HepG2 (cell line): ENCODE measurements at regions not wholly inside any gene's neighbourhood (a gene's known extent, or its start where the extent isn't known, plus 50 kb on each side); places are given as distances from the start of the nearest gene placed in this dataset.

Experiments
- RFX3 ChIP-seq: IDR thresholded peaks from 2 replicates; pipeline ENCODE4 v1.6.1; 2016; ENCODE audit warnings: missing biosample characterization, missing genetic modification reagents
- RNF219 ChIP-seq: sonication (generic); formaldehyde crosslinking; IDR thresholded peaks from 2 replicates; pipeline ENCODE4 v1.5.0; 2020; ENCODE audit warnings: mild to moderate bottlenecking, missing genetic modification reagents
- ZNF33B ChIP-seq: sonication (generic); formaldehyde crosslinking; IDR thresholded peaks from 2 replicates; pipeline ENCODE4 v1.5.1; 2020; ENCODE audit warnings: mild to moderate bottlenecking, missing genetic modification reagents
- ZNF382 ChIP-seq: sonication (generic); formaldehyde crosslinking; IDR thresholded peaks from 2 replicates; pipeline ENCODE4 v1.5.0; 2020; ENCODE audit warnings: missing genetic modification reagents, mild to moderate bottlenecking, borderline replicate concordance
- ZNF800 ChIP-seq: sonication (generic); formaldehyde crosslinking; IDR thresholded peaks from 2 replicates; pipeline ENCODE4 v1.4.0; 2020; ENCODE audit warnings: missing genetic modification reagents
- TF ChIP-seq, protein P1 (sequence below): sonication (generic); formaldehyde crosslinking; IDR thresholded peaks from 2 replicates; pipeline ENCODE4 v1.8.0; 2022; ENCODE audit warnings: missing genetic modification reagents, mild to moderate bottlenecking, moderate library complexity, borderline replicate concordance
- TF ChIP-seq, protein P2 (sequence below): sonication (generic); formaldehyde crosslinking; IDR thresholded peaks from 2 replicates; pipeline ENCODE4 v1.5.0; 2020; ENCODE audit warnings: missing genetic modification reagents

- TF ChIP-seq ZNF800 (CRISPR knock-in tag) = no peak
- no peak for TF ChIP-seq ZNF33B
- no peak for TF ChIP-seq RFX3 (CRISPR knock-in tag)
- TF ChIP-seq ZNF382 (CRISPR knock-in tag) = no peak
- no peak for TF ChIP-seq RNF219 (CRISPR knock-in tag)
- TF ChIP-seq, protein P1, sequence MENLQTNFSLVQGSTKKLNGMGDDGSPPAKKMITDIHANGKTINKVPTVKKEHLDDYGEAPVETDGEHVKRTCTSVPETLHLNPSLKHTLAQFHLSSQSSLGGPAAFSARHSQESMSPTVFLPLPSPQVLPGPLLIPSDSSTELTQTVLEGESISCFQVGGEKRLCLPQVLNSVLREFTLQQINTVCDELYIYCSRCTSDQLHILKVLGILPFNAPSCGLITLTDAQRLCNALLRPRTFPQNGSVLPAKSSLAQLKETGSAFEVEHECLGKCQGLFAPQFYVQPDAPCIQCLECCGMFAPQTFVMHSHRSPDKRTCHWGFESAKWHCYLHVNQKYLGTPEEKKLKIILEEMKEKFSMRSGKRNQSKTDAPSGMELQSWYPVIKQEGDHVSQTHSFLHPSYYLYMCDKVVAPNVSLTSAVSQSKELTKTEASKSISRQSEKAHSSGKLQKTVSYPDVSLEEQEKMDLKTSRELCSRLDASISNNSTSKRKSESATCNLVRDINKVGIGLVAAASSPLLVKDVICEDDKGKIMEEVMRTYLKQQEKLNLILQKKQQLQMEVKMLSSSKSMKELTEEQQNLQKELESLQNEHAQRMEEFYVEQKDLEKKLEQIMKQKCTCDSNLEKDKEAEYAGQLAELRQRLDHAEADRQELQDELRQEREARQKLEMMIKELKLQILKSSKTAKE (CRISPR knock-in tag) = no peak
- TF ChIP-seq, protein P2, sequence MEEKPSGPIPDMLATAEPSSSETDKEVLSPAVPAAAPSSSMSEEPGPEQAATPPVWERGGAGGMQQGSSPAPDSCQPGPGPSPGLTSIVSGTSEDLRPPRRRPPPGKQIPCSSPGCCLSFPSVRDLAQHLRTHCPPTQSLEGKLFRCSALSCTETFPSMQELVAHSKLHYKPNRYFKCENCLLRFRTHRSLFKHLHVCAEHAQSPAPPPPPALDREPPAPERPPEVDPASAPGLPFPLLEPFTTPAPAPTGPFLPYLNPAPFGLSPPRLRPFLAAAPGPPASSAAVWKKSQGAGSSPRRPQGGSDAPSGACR (CRISPR knock-in tag) = no peak
- TF ChIP-seq, all 625 proteins: peak for 0
These were observed 67.1 kb downstream of the RTP5 start (continued) for GRCh38 chr2:241936457-241937133.
